ENCODE measurements at regions not wholly inside any gene's neighbourhood (a gene's known extent, or its start where the extent isn't known, plus 50 kb on each side); places are given as distances from the start of the nearest gene placed in this dataset.
"Not testable (repeated sequence)": the region's sequence is repeated elsewhere in the genome, so short reads cannot be mapped to it uniquely, and the experiment has no call there.

DNA sequence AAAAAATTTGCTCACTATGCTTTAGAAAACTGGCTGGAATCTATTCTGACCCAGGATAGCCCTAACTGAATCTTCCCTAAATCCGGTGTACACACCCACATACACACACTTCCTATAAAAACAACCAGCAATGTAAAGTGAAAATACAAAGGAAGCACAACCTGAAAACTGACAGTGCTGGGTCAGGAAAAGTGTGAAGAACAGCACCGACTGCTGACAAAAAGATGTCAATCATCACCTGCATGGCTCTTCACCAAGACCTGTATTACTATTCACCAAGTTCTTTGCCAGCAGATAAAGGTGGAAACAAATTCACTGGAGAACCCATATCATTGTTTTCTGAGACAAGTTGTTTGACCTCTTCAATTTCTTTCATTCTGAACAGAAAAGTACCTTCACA, 293.8 kb upstream of the GRAMD2B start:
- Mint-ChIP-seq H3K36me3 (no peaks in the 10 kb centered on the region), H3K4me3 (no peak overlapping the region), H3K4me1 (no peaks in the 10 kb centered on the region), H3K27me3 (no peaks in the 10 kb centered on the region), H3K27ac (no peak overlapping the region), H3K9me3 (peaks cover 0 to 10% (median 3%) of the 10 kb centered on the region in 7 donors)
- ATAC-seq (ENCODE audit: low read depth in 2 of 2) (no peak), DNase-seq (no peak)
- no peaks in the 10 kb centered on the region for H3K36me3 ChIP-seq (ENCODE audit: control insufficient read depth, insufficient read depth, low read length)
- H3K4me1 ChIP-seq (ENCODE audit: control insufficient read depth, insufficient read depth, low read length, poor library complexity, severe bottlenecking): no peaks in the 10 kb centered on the region
- no peak overlapping the region for H3K27ac ChIP-seq (ENCODE audit: insufficient read depth, low read length, poor library complexity, severe bottlenecking)
- H3K9me3 ChIP-seq (ENCODE audit: control insufficient read depth in 2 of 2, low read length in 2 of 2): no peaks in the 10 kb centered on the region
- no peak overlapping the region for H3K4me3 ChIP-seq (ENCODE audit: low read depth, low read length)
- no peaks in the 10 kb centered on the region for H3K27me3 ChIP-seq (ENCODE audit: control insufficient read depth, insufficient read depth, low read length)

DNA sequence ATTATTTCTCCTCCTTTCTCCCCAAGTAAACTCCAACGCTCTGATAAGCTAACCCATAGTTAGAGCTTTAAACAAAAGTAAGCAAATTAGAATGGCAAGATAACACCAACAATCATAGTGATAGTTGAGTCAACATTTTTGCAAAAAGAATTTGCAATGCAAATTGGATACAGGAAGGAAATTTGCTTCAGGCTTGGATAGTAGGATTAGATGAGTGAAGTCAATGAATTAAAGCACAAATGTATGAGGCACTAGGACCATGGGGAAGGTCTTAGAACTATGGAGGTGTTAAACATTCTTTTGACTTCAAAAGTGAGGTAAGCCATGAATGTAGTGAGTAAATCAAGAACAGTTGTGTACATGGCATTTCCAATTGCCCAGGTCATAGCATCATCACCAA, 289.8 kb upstream of the GRAMD2B start:
- no peak for DNase-seq
- Mint-ChIP-seq H3K36me3 (no peaks in the 10 kb centered on the region), H3K4me1 (no peaks in the 10 kb centered on the region), H3K27me3 (no peaks in the 10 kb centered on the region), H3K4me3 (no peak overlapping the region), H3K9me3 (peaks cover 0 to 10% (median 3%) of the 10 kb centered on the region in 7 donors), H3K27ac (no peak overlapping the region)
- no peaks in the 10 kb centered on the region for H3K36me3 ChIP-seq (ENCODE audit: control insufficient read depth, insufficient read depth, low read length)
- no peaks in the 10 kb centered on the region for H3K9me3 ChIP-seq (ENCODE audit: control insufficient read depth in 2 of 2, low read length in 2 of 2)
- ATAC-seq (ENCODE audit: low read depth in 2 of 2): no peak
- H3K27ac ChIP-seq (ENCODE audit: insufficient read depth, low read length, poor library complexity, severe bottlenecking): no peak overlapping the region
- no peaks in the 10 kb centered on the region for H3K4me1 ChIP-seq (ENCODE audit: control insufficient read depth, insufficient read depth, low read length, poor library complexity, severe bottlenecking)
- no peaks in the 10 kb centered on the region for H3K27me3 ChIP-seq (ENCODE audit: control insufficient read depth, insufficient read depth, low read length)
- H3K4me3 ChIP-seq (ENCODE audit: low read depth, low read length): no peak overlapping the region

- Histone ChIP-seq H3K27ac (ENCODE audit: insufficient read depth, low read length, poor library complexity, severe bottlenecking) (no peak overlapping the region), H3K27me3 (ENCODE audit: control insufficient read depth, insufficient read depth, low read length) (no peaks in the 10 kb centered on the region), H3K36me3 (ENCODE audit: control insufficient read depth, insufficient read depth, low read length) (no peaks in the 10 kb centered on the region), H3K4me3 (ENCODE audit: low read depth, low read length) (no peak overlapping the region), H3K9me3 (ENCODE audit: control insufficient read depth in 2 of 2, low read length in 2 of 2) (no peaks in the 10 kb centered on the region), H3K4me1 (ENCODE audit: control insufficient read depth, insufficient read depth, low read length, poor library complexity, severe bottlenecking) (no peaks in the 10 kb centered on the region)
- DNase-seq (no peak), ATAC-seq (ENCODE audit: low read depth in 2 of 2) (no peak)
- no peaks in the 10 kb centered on the region for H3K4me1 Mint-ChIP-seq
- H3K27me3 Mint-ChIP-seq: no peaks in the 10 kb centered on the region
- H3K9me3 Mint-ChIP-seq: peaks cover 0 to 10% (median 1%) of the 10 kb centered on the region in 7 donors
- no peak overlapping the region for H3K4me3 Mint-ChIP-seq
- H3K27ac Mint-ChIP-seq: no peak overlapping the region
- no peaks in the 10 kb centered on the region for H3K36me3 Mint-ChIP-seq
Observed at GRCh38 chr5:126137891-126138280, 285.3 kb upstream of the GRAMD2B start.

DNA sequence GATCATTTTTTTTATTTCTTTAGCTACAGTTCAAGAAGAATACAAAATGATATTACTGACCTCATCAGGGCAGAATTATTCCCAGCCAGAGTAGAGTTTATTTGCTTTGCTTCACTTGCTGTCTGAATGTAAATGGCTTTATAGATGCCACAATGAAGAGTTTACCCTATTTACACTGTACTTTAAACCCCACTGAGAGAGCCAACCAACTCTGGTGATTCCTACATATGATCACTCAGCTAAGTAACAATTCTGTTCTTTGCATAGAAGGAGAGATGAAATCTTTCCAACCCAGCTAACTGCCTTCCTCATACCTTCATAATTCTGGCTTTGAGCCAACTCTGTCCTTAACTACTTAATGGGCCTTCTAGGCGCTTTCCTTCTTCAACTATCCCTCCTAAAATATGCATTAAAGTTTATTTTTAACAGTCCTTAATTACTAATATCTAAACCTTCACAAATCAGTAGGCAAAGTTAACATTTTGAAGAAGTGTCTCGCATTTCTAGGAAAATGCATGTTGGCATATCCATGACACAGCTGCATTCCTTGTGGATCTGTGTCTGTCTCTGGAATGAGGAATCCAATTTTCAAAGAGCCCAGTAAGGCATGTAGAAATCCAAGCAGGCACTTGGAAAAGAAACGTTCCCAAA, 284.8 kb upstream of the GRAMD2B start:
- Histone ChIP-seq H3K4me1 (ENCODE audit: control insufficient read depth, insufficient read depth, low read length, poor library complexity, severe bottlenecking) (no peaks in the 10 kb centered on the region), H3K27ac (ENCODE audit: insufficient read depth, low read length, poor library complexity, severe bottlenecking) (no peak overlapping the region), H3K9me3 (ENCODE audit: control insufficient read depth in 2 of 2, low read length in 2 of 2) (no peaks in the 10 kb centered on the region), H3K4me3 (ENCODE audit: low read depth, low read length) (no peak overlapping the region), H3K27me3 (ENCODE audit: control insufficient read depth, insufficient read depth, low read length) (no peaks in the 10 kb centered on the region), H3K36me3 (ENCODE audit: control insufficient read depth, insufficient read depth, low read length) (no peaks in the 10 kb centered on the region)
- no peak for DNase-seq
- H3K4me1 Mint-ChIP-seq: no peaks in the 10 kb centered on the region
- peaks cover 0 to 6% (median 2%) of the 10 kb centered on the region in 7 donors for H3K9me3 Mint-ChIP-seq
- no peak for ATAC-seq (ENCODE audit: low read depth in 2 of 2)
- no peaks in the 10 kb centered on the region for H3K27me3 Mint-ChIP-seq
- no peak overlapping the region for H3K27ac Mint-ChIP-seq
- H3K4me3 Mint-ChIP-seq: no peak overlapping the region
- H3K36me3 Mint-ChIP-seq: no peaks in the 10 kb centered on the region

- no peaks in the 10 kb centered on the region for H3K36me3 Mint-ChIP-seq
- no peaks in the 10 kb centered on the region for H3K4me1 Mint-ChIP-seq
- H3K9me3 ChIP-seq (ENCODE audit: control insufficient read depth in 2 of 2, low read length in 2 of 2): no peaks in the 10 kb centered on the region
- no peak overlapping the region for H3K4me3 ChIP-seq (ENCODE audit: low read depth, low read length)
- ATAC-seq (ENCODE audit: low read depth in 2 of 2) (no peak), DNase-seq (no peak)
- H3K27me3 ChIP-seq (ENCODE audit: control insufficient read depth, insufficient read depth, low read length): no peaks in the 10 kb centered on the region
- no peak overlapping the region for H3K4me3 Mint-ChIP-seq
- peaks cover 0 to 5% (median 2%) of the 10 kb centered on the region in 7 donors for H3K9me3 Mint-ChIP-seq
- H3K36me3 ChIP-seq (ENCODE audit: control insufficient read depth, insufficient read depth, low read length): no peaks in the 10 kb centered on the region
- no peak overlapping the region for H3K27ac ChIP-seq (ENCODE audit: insufficient read depth, low read length, poor library complexity, severe bottlenecking)
- no peaks in the 10 kb centered on the region for H3K4me1 ChIP-seq (ENCODE audit: control insufficient read depth, insufficient read depth, low read length, poor library complexity, severe bottlenecking)
- H3K27me3 Mint-ChIP-seq: no peaks in the 10 kb centered on the region
- H3K27ac Mint-ChIP-seq: no peak overlapping the region
Observed at GRCh38 chr5:126139086-126139485, 284.1 kb upstream of the GRAMD2B start.

GRCh38 chr5:126139773-126140172, 283.4 kb upstream of the GRAMD2B start:
- Histone ChIP-seq H3K4me1 (ENCODE audit: control insufficient read depth, insufficient read depth, low read length, poor library complexity, severe bottlenecking) (no peaks in the 10 kb centered on the region), H3K27ac (ENCODE audit: insufficient read depth, low read length, poor library complexity, severe bottlenecking) (no peak overlapping the region), H3K27me3 (ENCODE audit: control insufficient read depth, insufficient read depth, low read length) (no peaks in the 10 kb centered on the region), H3K4me3 (ENCODE audit: low read depth, low read length) (no peak overlapping the region), H3K9me3 (ENCODE audit: control insufficient read depth in 2 of 2, low read length in 2 of 2) (no peaks in the 10 kb centered on the region), H3K36me3 (ENCODE audit: control insufficient read depth, insufficient read depth, low read length) (no peaks in the 10 kb centered on the region)
- ATAC-seq (ENCODE audit: low read depth in 2 of 2) (no peak), DNase-seq (no peak)
- Mint-ChIP-seq H3K4me3 (no peak overlapping the region), H3K36me3 (no peaks in the 10 kb centered on the region), H3K9me3 (peaks cover 0 to 5% (median 2%) of the 10 kb centered on the region in 7 donors), H3K4me1 (no peaks in the 10 kb centered on the region), H3K27ac (no peak overlapping the region), H3K27me3 (no peaks in the 10 kb centered on the region)

- H3K4me1 ChIP-seq (ENCODE audit: control insufficient read depth, insufficient read depth, low read length, poor library complexity, severe bottlenecking): no peaks in the 10 kb centered on the region
- H3K9me3 Mint-ChIP-seq: peaks cover 0 to 8% (median 1%) of the 10 kb centered on the region in 7 donors
- H3K27ac Mint-ChIP-seq: no peak overlapping the region
- DNase-seq (no peak), ATAC-seq (ENCODE audit: low read depth in 2 of 2) (no peak)
- no peaks in the 10 kb centered on the region for H3K36me3 ChIP-seq (ENCODE audit: control insufficient read depth, insufficient read depth, low read length)
- no peaks in the 10 kb centered on the region for H3K27me3 ChIP-seq (ENCODE audit: control insufficient read depth, insufficient read depth, low read length)
- H3K27me3 Mint-ChIP-seq: no peaks in the 10 kb centered on the region
- no peak overlapping the region for H3K4me3 ChIP-seq (ENCODE audit: low read depth, low read length)
- no peaks in the 10 kb centered on the region for H3K36me3 Mint-ChIP-seq
- no peak overlapping the region for H3K4me3 Mint-ChIP-seq
- no peaks in the 10 kb centered on the region for H3K9me3 ChIP-seq (ENCODE audit: control insufficient read depth in 2 of 2, low read length in 2 of 2)
- no peak overlapping the region for H3K27ac ChIP-seq (ENCODE audit: insufficient read depth, low read length, poor library complexity, severe bottlenecking)
- H3K4me1 Mint-ChIP-seq: no peaks in the 10 kb centered on the region
Observed at GRCh38 chr5:126143622-126144021, 279.6 kb upstream of the GRAMD2B start.

DNA sequence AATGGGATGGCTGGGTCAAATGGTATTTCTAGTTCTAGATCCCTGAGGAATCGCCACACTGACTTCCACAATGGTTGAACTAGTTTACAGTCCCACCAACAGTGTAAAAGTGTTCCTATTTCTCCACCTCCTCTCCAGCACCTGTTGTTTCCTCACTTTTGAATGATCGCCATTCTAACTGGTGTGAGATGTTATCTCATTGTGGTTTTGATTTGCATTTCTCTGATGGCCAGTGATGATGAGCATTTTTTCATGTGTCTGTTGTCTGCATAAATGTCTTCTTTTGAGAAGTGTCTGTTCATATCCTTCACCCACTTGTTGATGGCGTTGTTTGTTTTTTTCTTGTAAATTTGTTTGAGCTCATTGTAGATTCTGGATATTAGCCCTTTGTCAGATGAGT, 272.9 kb upstream of the GRAMD2B start:
- not testable (repeated sequence) for DNase-seq; H3K36me3 Mint-ChIP-seq; H3K4me1 ChIP-seq (ENCODE audit: control insufficient read depth, insufficient read depth, low read length, poor library complexity, severe bottlenecking); H3K4me3 Mint-ChIP-seq; H3K27ac Mint-ChIP-seq; H3K9me3 Mint-ChIP-seq; H3K27me3 Mint-ChIP-seq; H3K36me3 ChIP-seq (ENCODE audit: control insufficient read depth, insufficient read depth, low read length); H3K27me3 ChIP-seq (ENCODE audit: control insufficient read depth, insufficient read depth, low read length); H3K4me3 ChIP-seq (ENCODE audit: low read depth, low read length); ATAC-seq (ENCODE audit: low read depth in 2 of 2); H3K4me1 Mint-ChIP-seq; H3K9me3 ChIP-seq (ENCODE audit: control insufficient read depth in 2 of 2, low read length in 2 of 2); H3K27ac ChIP-seq (ENCODE audit: insufficient read depth, low read length, poor library complexity, severe bottlenecking)
